HG03457 (cell line): ENCODE measurements at regions not wholly inside any gene's neighbourhood (a gene's known extent, or its start where the extent isn't known, plus 50 kb on each side); places are given as distances from the start of the nearest gene placed in this dataset.

ENCODE experiments used
- ATAC-seq: cut with Tn5 transposase; IDR thresholded peaks from one replicate; pipeline ENCODE4 v1.9.1; 2021; ENCODE audit warnings: moderate number of reproducible peaks; ENCODE audit not compliant: unreplicated experiment

DNA sequence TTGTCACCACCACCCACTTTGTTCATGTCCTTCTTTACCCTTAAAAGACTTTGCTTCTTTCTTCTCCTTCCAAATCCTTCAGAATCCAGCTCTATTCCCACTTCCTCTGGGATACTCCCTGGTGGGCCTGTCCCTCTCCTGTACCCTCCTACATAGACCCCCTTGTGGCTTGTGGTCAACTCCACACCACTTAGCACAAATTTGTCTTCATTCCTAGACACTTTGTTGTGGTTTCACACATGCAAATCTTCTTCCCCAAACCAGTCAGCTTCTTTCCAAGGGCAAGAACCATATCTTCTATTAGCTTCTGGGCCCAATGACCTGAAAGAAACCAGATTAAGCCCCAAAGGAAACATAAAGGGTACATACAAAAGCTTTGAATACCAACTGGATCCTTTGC, 342.4 kb downstream of the TNS1 start:
- ATAC-seq = no peak

DNA sequence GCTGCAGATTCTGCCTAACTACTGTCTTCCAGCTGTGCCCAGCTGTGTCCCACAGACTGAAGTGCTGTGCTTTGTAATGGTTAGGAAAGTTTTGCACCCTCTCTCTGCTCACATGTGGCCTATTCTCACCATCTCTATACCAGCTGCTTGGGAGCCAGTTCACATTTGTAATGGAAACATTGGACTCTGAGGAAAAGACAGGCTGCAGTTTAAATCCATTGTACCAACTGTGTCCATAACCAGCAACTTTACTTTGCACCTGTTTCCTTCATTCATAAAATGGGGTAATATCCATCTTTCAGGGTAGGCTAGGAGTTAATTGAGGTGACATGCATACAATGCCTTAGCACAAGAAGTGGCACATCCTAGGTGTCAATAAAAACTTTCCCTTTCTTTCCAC, 344.0 kb downstream of the TNS1 start:
- ATAC-seq = no peak

DNA sequence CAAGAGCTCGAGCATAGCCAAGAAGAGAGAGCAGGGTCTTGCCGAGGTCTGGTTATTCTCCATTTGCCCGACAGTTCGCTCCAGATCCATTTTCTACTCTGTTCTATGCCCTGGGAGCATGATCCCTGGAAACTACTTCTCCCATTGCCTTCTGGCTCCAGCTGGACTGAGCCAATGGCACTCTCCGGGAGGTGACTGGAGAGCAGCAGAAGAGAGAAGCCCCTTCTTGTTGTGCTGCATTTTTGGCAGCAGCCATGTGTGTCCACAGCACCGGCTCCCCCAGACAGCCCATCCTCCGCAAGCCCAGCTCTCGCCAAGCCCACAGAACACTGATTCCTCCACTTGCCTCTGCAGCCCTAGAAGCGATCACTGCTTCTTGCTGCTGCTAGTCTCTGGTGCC, 345.5 kb downstream of the TNS1 start:
- ATAC-seq = no peak

DNA sequence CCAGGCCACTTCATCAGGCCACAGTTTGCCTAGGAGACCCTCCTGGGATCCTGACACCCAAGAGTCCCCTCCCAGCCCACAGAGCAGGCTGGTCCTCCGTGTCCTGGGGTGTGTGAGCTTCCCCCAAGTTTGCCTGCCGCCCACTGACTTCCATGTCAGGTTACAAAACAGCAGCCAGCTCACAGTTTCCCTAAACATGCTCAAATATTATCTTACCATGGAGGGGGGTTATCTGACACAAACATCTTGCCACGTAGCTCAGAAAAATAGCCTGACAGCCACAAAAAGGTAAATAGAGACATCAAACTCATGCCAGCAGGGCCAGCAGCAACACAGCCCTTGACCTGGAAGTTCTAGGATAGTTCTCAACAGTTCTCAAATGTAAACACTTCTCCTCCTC, 346.5 kb downstream of the TNS1 start:
- no peak for ATAC-seq

DNA sequence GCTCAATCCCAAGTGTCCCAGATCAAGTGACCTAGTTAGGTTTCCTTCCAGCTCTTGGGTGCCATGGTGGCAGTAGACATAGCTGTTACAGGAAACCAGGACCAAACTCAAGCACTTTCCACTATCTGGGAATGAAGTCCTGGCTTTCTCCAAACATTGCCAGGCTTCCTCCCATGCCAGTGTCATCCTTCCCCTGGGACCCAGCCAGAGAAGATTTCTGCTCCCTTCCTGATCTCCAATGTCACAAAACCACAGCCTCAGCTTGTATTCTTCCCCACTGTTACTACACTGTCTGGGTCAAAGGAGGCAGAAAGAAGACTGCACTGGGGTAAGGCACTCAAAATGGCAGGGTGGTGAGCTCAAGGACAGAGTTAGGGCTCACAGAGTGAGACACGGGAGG, 347.1 kb downstream of the TNS1 start:
- ATAC-seq = no peak

DNA sequence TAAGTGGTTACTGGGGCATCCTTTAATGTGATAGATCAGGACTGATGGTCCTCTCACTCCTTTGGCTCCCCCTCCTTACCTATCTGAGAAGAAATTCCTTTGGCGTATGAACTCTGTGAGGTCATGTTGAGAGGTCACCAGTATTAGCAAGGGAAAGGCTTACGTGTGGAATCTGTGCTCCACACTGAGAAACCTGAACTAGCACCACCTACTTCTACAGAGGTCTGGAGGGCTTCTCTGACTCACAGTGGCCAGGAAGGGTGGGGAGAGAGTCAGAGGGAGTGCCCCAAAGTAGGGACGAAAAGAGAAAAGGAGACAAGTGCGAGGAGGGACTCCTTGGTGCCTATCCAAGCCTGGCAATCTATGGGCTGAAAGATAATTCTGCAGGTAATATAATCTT, 348.6 kb downstream of the TNS1 start:
- ATAC-seq = no peak

DNA sequence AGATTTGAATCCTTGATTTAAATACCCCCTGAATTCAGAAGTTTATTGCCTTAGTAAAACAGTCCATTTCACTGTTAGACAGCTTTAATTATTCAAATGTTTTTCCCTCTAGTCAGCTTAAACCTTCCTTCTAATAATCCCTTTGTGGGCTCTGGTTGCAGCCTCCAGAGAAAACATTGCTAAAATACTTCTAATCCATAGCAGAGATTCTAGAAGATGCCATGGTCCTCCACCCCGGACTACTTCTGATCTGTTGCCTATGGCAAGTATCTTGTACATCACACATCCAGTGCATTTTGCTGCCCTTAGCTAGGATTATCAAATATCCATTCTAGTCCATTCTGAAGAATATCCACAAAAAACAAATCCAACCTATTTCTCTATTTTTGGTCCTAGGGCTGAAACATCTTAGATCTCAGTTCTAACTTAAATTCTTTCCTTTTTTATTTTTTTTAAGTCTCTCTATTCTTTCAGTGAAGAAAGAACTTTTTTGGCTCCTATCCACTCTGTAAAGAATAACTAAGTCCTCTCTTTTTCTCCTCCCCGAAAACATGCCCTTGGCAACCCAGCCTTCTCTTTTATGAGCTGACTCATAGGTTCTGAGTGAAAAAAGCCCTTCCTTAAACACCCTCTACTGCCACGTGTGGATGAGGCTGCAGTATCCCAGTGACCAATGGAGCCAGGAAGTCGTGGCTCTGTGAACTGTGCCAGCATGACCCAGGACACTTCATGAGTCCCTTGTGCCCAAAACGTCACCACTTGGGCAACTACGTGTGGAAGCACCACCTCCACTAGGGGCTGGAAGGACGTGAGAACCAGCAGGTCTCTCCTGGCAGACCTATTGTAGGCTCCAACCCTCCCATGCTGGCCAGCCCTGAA, 349.8 kb downstream of the TNS1 start:
- no peak for ATAC-seq

DNA sequence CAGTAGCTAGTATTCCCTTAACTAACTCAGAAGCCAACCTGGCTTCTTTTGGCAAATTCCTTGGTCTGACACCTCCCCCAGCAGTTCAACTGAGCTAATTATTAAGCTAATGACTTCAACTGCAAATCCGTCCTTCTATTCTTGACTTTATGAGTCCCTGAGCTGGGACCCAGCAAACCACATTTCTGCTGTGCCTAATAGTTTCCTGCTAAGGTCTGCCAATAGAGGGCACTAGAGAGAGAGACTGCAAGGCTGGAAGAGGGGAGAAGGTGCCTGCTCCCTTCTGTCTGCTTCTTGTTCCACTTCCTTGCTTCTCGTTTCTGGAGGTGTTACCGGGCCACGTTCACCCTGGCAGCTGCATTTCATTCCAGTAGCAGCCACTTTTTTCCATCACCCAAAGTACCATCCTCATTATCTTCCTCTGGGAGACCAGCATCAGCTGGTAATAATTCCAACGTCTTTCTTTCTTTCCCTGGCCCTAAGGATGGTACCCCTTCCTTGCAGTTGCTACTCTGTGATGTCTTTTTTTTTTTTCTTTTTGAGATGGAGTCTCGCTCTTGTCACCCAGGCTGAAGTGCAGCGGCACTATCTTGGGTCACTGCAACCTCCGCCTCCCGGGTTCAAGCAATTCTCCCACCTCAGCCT, 352.0 kb downstream of the TNS1 start:
- no peak for ATAC-seq

DNA sequence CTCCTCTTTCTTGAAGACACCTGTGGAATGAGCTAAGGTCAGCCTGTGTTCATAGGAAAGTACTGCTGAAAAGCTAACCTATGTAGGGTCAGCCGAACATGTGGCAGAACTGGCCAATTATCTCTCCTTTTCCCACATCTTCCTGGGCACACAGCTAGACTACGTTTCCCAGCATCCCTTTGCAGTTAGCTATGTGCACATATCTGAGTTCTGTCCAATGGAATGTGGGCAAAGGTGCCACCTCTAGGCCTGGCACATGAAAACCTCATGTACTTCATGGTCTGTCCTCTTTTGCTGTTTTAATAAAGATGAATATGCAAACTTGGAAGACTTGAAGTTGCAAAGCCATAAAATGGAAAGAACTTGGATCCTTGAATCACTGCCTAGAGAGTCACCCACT, 352.6 kb downstream of the TNS1 start:
- no peak for ATAC-seq

DNA sequence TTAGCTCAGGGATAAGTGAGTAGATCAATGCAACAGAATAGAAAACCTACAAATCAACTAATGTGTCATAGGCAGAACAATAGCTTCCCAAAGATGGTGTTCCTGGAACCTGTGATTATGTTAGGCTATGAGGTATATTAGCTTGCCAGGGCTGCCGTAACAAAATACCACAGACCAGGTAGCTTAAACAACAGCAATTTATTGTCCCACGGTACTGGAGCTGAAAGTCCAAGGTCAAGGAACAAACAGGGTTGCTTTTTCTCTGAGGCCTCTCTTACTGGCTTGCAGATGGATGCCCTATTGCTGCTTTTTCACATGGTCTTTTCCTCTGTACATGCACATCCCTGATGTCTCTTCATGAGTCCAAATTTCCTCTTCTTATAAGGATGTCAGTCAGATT, 354.9 kb downstream of the TNS1 start:
- ATAC-seq = no peak

DNA sequence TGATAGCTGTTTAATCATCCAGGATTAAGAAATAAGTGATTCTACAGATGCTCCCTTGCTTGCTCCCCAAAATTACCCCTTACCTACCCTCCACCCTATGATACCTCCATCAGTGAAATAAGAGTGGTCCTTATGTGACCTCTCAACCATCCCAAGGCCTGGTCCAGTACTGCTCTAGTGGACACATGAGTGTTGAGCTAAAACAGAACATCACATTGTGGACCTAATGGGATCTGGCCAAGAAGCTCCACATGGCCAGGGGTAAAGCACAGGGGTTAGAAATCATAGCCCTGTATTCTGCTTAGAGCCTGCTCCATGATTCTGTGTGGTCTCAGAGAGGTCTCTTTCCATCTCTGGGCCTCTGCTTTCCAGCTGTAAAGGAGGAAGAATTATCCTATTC, 355.6 kb downstream of the TNS1 start:
- ATAC-seq = no peak

DNA sequence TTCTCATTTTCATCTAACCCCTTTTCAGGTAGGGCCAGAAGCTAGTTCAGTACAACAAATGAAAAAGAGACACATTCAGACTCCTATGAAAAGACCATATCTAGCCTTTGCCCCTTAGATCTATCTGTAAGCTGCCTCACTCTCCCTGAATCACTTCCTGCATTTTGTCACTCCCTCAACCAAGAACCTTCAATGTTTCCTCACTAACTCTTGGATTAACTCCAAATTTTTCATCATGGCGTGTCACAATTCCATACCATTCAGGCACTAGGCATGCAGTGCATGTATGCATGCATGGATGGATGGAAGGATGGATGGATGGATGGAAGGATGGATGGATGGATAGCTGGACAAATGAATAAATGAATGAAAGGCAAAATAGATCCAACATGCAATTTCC, 356.9 kb downstream of the TNS1 start:
- ATAC-seq = no peak

DNA sequence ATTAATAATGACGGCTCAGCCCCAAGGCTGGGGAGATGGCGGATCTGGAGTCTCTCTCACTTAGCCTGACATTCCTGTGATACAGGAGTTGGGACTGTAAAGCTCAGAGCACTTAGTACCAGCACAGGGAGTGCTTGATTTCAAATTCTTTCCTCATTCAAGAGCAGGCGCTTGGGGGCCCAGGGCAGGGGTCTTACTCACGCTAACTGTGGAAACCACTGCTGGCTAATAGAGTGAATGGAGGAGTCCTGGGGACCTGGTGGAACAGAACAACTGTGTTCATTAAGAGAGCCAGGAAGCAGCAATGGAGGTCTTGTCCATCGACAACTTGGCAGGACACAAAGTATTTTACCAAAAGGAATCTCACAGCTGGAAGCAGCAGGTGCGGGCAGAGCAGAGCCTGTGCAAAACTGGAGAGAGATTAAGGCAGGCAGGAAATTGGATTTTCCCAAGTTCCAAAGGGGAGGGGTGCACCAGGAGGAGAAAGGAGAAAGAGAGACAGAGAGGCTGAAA, 358.9 kb downstream of the TNS1 start:
- ATAC-seq = no peak

DNA sequence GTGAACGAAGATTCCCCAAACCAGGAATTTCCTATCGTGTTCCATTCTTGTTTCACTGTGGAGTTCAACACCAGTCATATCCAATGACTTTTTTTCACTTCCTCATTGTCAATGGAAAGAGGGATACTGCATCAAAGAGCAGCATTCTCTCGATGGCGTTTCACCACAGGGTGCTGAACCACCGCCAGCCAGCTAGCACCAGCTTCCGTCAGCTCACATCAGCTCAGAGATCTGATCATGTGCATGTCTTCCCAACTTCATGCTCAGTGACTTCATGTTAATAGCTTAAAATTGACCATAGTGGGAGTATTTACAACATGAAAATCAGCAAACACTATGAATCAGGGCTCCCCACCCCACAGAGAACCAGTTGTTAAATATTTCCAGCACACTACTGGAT, 359.9 kb downstream of the TNS1 start:
- no peak for ATAC-seq

DNA sequence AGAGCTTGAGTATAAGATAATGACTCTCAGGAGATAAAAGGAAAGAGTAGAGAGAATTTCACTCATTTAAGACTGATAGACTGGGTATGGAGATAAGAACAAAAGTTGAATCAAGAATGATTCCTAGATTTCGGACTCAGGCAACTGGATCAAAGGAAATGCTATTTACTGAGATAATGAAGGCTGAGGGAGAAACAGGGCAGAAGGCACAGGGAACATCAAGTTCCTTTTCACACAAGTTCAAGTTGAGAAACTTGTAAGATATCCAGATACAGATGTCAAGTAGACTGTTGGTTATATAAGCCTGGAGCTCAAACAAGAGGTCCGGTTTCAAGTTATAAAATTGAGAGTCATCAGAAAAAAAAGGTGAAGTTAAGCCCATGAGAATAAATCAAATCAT, 360.8 kb downstream of the TNS1 start:
- ATAC-seq = no peak

DNA sequence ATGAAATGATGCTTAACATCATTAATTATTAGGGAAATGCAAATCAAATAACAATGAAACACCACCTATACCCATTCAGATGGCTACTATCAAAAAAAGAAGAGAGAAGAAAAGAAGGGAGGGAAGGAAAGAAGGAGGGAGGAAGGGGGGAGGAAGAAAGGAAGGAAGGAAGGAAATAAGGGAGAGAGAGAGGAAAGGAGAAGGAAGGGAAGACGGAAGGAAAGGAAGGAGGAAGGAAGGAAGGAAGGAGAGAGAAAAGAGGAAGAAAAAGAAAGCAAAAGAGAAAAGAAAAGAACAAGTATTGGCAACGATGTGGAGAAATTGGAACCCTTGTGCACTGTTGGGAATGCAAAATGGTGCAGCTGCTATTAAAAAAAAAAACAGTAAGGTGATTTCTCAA, 363.3 kb downstream of the TNS1 start:
- no peak for ATAC-seq

DNA sequence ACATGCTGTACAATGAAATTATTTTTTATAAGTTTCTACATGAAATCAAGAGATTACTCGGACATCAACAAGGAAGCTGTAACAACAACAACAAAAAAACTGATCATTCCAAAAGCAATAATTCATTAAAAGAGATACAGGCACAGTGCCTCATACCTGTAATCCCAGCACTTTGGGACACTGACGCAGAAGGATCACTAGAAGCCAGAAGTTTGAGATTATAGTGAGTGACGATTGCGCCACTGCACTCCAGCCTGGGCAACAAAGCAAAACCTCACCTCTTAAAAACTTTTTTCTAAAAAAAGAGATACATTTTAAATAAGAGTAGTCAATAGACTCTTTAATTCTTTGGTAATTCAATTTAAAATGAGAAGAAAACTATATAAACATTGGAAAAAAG, 364.3 kb downstream of the TNS1 start:
- no peak for ATAC-seq

DNA sequence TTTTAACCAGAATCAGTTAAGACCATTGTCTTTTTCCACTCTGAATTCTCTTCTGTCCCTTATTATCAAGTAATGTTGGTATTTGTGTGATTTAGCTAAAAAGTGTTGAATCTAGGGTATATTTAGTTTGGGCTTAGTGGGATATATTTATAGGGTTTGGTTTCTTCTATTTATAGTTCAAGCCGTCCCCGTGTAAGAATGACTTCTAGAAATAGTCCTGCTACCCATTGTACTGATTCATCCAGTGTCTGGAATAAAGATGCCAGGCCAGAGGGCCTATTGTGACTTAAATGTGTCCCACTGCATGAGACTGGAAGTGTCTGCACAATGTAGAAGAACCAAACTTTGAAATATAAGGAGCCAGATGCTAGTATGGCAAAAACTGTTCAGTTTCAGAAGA, 364.8 kb downstream of the TNS1 start:
- no peak for ATAC-seq

DNA sequence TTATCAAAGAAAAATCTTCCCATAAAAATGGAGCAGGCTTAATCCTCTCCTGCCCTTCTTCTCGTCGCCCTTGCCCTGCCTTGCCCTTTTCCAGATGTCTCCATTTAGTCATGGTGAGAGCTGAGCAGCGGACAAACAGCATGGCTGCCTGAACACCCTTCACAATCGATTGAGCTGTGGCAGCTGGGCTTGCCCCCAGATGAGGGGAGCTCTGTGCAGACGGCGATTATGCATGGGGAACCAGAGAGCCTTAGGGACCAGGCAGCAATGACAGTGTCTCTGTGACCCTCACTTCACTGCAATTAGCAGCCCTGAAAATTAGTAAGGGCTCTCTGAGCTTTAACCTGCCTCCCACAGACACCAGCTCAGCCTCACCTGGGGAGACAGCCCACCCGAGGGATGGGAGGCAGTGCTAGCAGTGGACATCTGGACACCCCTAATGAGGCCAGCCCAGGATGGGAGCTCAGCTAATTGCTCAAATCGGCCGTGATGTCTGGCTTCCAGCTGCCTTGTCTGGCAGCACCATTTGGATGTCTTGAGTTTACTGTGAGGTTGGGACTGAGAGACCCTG, 365.7 kb downstream of the TNS1 start:
- ATAC-seq = no peak

DNA sequence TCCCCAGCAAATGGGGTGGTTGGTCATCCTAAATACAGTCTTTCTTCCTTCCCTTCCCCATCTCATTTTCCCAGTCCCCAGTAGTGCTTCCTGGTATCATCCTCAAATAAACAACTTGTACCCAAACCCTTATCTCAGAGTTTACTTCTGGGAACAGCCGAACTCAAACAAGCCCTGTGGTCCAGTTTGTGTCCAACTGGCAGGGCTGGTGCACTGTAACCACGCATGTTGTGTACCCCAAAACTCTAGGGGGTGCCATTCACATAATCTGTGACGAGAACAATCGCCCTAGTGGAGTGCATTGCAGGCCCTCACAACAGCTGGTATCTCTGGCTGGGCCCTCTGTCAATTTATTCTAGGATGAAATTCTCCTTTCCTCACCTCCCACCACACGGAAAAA, 366.2 kb downstream of the TNS1 start:
- no peak for ATAC-seq

DNA sequence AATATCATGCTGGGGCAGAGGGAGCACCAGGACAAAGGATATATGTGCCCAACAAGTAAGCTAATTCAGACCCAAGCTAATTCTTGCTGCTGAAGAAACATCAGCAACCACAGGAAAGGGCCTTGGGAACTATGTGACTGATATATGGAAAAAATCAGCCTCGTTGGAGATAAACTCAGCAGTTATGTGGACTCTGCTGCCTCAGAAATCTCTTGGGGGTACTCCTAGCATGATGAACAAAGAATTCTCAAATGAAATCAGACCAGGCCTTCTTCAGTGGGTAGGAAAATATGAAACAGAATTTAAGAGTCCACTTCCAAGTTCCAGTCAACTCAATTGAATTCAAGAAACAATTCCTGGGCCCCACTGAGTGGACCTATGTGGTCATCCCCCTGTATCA, 367.9 kb downstream of the TNS1 start:
- ATAC-seq = no peak

DNA sequence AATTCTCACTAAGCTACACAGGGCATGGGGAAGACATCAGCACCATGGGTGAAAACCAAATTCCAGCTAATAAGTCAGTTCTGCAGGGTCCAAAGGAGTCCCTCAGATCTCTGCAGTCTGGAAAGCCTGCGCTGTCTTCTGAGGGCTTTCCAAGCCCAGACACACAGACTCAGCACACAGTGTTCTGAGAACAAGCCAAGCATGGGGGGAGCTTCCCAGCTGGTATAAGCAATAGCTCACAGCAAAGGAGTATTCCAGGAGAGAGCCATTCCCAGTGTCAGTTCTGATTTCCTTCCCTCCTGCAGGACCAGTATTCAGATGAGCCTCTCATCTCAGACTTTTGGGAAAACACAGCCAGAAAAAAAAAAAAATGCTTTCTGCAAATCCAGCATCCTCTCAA, 370.8 kb downstream of the TNS1 start:
- ATAC-seq = no peak
